Neural cell (in vitro differentiated cells): ENCODE measurements at regions not wholly inside any gene's neighbourhood (a gene's known extent, or its start where the extent isn't known, plus 50 kb on each side); places are given as distances from the start of the nearest gene placed in this dataset.
"Not testable (repeated sequence)": the region's sequence is repeated elsewhere in the genome, so short reads cannot be mapped to it uniquely, and the experiment has no call there.

Experiments
- H2AFZ ChIP-seq: fragments of 200-600, 300-800 bp; sonication (generic), shearing (Covaris generic); 2 replicates; pipeline ENCODE4 v1.6.0; 2014; ENCODE audit warnings: low read depth, mild to moderate bottlenecking, antibody characterized with exemption, low read length, moderate library complexity
- H3F3A ChIP-seq: fragments of 200-600 bp; shearing (Covaris generic); 2 replicates; pipeline ENCODE4 v1.6.1; 2016; ENCODE audit warnings: mild to moderate bottlenecking, moderate library complexity, mixed read lengths, antibody characterized with exemption, low read length; ENCODE audit not compliant: insufficient read depth, poor library complexity, severe bottlenecking
- H3K27ac ChIP-seq: fragments of 200-600, 300-800 bp; sonication (generic), shearing (Covaris generic); 2 replicates; pipeline ENCODE4 v1.5.1; 2014; ENCODE audit warnings: mild to moderate bottlenecking, low read length, moderate library complexity
- H3K27me3 ChIP-seq: fragments of 300-800, 200-600 bp; sonication (generic), shearing (Covaris generic); 2 replicates; pipeline ENCODE4 v1.6.0; 2014; ENCODE audit warnings: mild to moderate bottlenecking, low read depth, low read length, moderate library complexity; ENCODE audit not compliant: insufficient read depth
- H3K36me3 ChIP-seq: fragments of 300-800, 200-600 bp; sonication (generic), shearing (Covaris generic); 2 replicates; pipeline ENCODE4 v1.5.1; 2014; ENCODE audit warnings: mild to moderate bottlenecking, antibody characterized with exemption, low read length, moderate library complexity; ENCODE audit not compliant: insufficient read depth
- H3K4me2 ChIP-seq: fragments of 300-800, 200-600 bp; sonication (generic), shearing (Covaris generic); 2 replicates; pipeline ENCODE4 v1.6.0; 2014; ENCODE audit warnings: mild to moderate bottlenecking, low read length
- H3K4me3 ChIP-seq: fragments of 300-800, 200-600 bp; sonication (generic), shearing (Covaris generic); 2 replicates; pipeline ENCODE4 v1.5.1; 2014; ENCODE audit warnings: mild to moderate bottlenecking, low read length, moderate library complexity
- H3K79me2 ChIP-seq: fragments of 200-600 bp; shearing (Covaris generic); replicated peaks from 2 replicates; pipeline ENCODE4 v1.6.0; 2014; ENCODE audit warnings: mild to moderate bottlenecking, low read length, moderate library complexity; ENCODE audit not compliant: insufficient read depth
- H3K9ac ChIP-seq: fragments of 300-800, 200-600 bp; sonication (generic), shearing (Covaris generic); 2 replicates; pipeline ENCODE4 v1.6.1; 2016; ENCODE audit warnings: mild to moderate bottlenecking, low read length, mixed read lengths
- H3K9me2 ChIP-seq: fragments of 200-600 bp; shearing (Covaris generic); 2 replicates; pipeline ENCODE4 v1.6.1; 2016; ENCODE audit warnings: mild to moderate bottlenecking, low read length, mixed read lengths; ENCODE audit not compliant: insufficient read depth
- H3K9me3 ChIP-seq: fragments of 200-600, 300-800 bp; sonication (generic), shearing (Covaris generic); 2 replicates; pipeline ENCODE4 v1.6.1; 2016; ENCODE audit warnings: mild to moderate bottlenecking, mixed run types, low read length, moderate library complexity, mixed read lengths
- H4K20me1 ChIP-seq: fragments of 200-600 bp; shearing (Covaris generic); 2 replicates; pipeline ENCODE4 v1.6.1; 2016; ENCODE audit warnings: mild to moderate bottlenecking, mixed run types; ENCODE audit not compliant: insufficient read depth
- EP300 ChIP-seq: fragments of 450-650 bp; conservative IDR thresholded peaks from 2 replicates; pipeline ENCODE4 v1.6.1; 2014; ENCODE audit warnings: antibody characterized with exemption, mild to moderate bottlenecking, moderate library complexity; ENCODE audit not compliant: poor library complexity, severe bottlenecking
- MXI1 ChIP-seq: fragments of 450-650 bp; conservative IDR thresholded peaks from 2 replicates; pipeline ENCODE4 v1.6.1; 2014; ENCODE audit warnings: antibody characterized with exemption, mild to moderate bottlenecking; ENCODE audit not compliant: poor library complexity, severe bottlenecking
- POLR2AphosphoS5 ChIP-seq: IDR thresholded peaks from 2 replicates; pipeline ENCODE4 v1.6.1; 2012
- RAD21 ChIP-seq: fragments of 450-650 bp; conservative IDR thresholded peaks from 2 replicates; pipeline ENCODE4 v1.6.1; 2014; ENCODE audit warnings: antibody characterized with exemption, mild to moderate bottlenecking, moderate library complexity
- SMC3 ChIP-seq: fragments of 450-650 bp; conservative IDR thresholded peaks from 2 replicates; pipeline ENCODE4 v1.6.1; 2014; ENCODE audit warnings: antibody characterized with exemption, mild to moderate bottlenecking, moderate library complexity; ENCODE audit not compliant: poor library complexity
- TAF1 ChIP-seq: IDR thresholded peaks from 2 replicates; pipeline ENCODE4 v1.6.1; 2012; ENCODE audit warnings: low read depth
- TF ChIP-seq, protein P1 (sequence below): fragments of 450-650 bp; IDR thresholded peaks from 2 replicates; pipeline ENCODE4 v1.5.1; 2014; ENCODE audit warnings: antibody characterized with exemption, mild to moderate bottlenecking, moderate library complexity; ENCODE audit not compliant: poor library complexity, severe bottlenecking
- TF ChIP-seq, protein P2 (sequence below): IDR thresholded peaks from 2 replicates; pipeline ENCODE4 v1.6.1; 2012; ENCODE audit warnings: borderline replicate concordance

- Histone ChIP-seq H3F3A (no peaks in the 10 kb centered on the region), H3K4me3 (no peak overlapping the region), H3K4me2 (no peak overlapping the region), H3K79me2 (no peaks in the 10 kb centered on the region), H3K27ac (no peak overlapping the region), H3K36me3 (no peaks in the 10 kb centered on the region), H3K9ac (no peak overlapping the region), H3K9me3 (no peaks in the 10 kb centered on the region), H4K20me1 (no peaks in the 10 kb centered on the region), H2AFZ (no peak overlapping the region), H3K9me2 (no peaks in the 10 kb centered on the region), H3K27me3 (no peaks in the 10 kb centered on the region)
- no peak for TF ChIP-seq POLR2AphosphoS5
- TF ChIP-seq, protein P1, sequence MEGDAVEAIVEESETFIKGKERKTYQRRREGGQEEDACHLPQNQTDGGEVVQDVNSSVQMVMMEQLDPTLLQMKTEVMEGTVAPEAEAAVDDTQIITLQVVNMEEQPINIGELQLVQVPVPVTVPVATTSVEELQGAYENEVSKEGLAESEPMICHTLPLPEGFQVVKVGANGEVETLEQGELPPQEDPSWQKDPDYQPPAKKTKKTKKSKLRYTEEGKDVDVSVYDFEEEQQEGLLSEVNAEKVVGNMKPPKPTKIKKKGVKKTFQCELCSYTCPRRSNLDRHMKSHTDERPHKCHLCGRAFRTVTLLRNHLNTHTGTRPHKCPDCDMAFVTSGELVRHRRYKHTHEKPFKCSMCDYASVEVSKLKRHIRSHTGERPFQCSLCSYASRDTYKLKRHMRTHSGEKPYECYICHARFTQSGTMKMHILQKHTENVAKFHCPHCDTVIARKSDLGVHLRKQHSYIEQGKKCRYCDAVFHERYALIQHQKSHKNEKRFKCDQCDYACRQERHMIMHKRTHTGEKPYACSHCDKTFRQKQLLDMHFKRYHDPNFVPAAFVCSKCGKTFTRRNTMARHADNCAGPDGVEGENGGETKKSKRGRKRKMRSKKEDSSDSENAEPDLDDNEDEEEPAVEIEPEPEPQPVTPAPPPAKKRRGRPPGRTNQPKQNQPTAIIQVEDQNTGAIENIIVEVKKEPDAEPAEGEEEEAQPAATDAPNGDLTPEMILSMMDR: no peak
Measured at GRCh38 chr6:169115632-169116031, 138.0 kb downstream of the THBS2 start.

GRCh38 chr6:169114632-169115031, 139.0 kb downstream of the THBS2 start:
- H2AFZ ChIP-seq, H3K27me3 ChIP-seq, H3K79me2 ChIP-seq, H3K4me2 ChIP-seq, H3K9me2 ChIP-seq, H3K4me3 ChIP-seq, H3K27ac ChIP-seq, H3K36me3 ChIP-seq, H4K20me1 ChIP-seq, H3F3A ChIP-seq, H3K9ac ChIP-seq, H3K9me3 ChIP-seq: not testable (repeated sequence)

- no peaks in the 10 kb centered on the region for H3K79me2 ChIP-seq
- H3K4me2 ChIP-seq: no peak overlapping the region
- no peaks in the 10 kb centered on the region for H3K36me3 ChIP-seq
- TF ChIP-seq POLR2AphosphoS5: no peak
- no peak for TF ChIP-seq TAF1
- no peak for TF ChIP-seq RAD21
- no peak overlapping the region for H3K27ac ChIP-seq
- H4K20me1 ChIP-seq: no peaks in the 10 kb centered on the region
- no peak overlapping the region for H3K9ac ChIP-seq
- H2AFZ ChIP-seq: no peak overlapping the region
- no peaks in the 10 kb centered on the region for H3K9me3 ChIP-seq
- no peaks in the 10 kb centered on the region for H3F3A ChIP-seq
- H3K4me3 ChIP-seq: no peak overlapping the region
- H3K9me2 ChIP-seq: no peaks in the 10 kb centered on the region
- no peaks in the 10 kb centered on the region for H3K27me3 ChIP-seq
Measured at GRCh38 chr6:169112483-169113320, 140.9 kb downstream of the THBS2 start.

- H3K4me3 ChIP-seq: no peak overlapping the region
- no peaks in the 10 kb centered on the region for H3K79me2 ChIP-seq
- H2AFZ ChIP-seq: no peak overlapping the region
Measured at GRCh38 chr6:169111203-169111602, 142.4 kb downstream of the THBS2 start.

More at GRCh38 chr6:169111203-169111602, 142.4 kb downstream of the THBS2 start:
- H3K9me3 ChIP-seq: no peaks in the 10 kb centered on the region
- no peak for TF ChIP-seq MXI1
- TF ChIP-seq EP300: no peak
- TF ChIP-seq, protein P2, sequence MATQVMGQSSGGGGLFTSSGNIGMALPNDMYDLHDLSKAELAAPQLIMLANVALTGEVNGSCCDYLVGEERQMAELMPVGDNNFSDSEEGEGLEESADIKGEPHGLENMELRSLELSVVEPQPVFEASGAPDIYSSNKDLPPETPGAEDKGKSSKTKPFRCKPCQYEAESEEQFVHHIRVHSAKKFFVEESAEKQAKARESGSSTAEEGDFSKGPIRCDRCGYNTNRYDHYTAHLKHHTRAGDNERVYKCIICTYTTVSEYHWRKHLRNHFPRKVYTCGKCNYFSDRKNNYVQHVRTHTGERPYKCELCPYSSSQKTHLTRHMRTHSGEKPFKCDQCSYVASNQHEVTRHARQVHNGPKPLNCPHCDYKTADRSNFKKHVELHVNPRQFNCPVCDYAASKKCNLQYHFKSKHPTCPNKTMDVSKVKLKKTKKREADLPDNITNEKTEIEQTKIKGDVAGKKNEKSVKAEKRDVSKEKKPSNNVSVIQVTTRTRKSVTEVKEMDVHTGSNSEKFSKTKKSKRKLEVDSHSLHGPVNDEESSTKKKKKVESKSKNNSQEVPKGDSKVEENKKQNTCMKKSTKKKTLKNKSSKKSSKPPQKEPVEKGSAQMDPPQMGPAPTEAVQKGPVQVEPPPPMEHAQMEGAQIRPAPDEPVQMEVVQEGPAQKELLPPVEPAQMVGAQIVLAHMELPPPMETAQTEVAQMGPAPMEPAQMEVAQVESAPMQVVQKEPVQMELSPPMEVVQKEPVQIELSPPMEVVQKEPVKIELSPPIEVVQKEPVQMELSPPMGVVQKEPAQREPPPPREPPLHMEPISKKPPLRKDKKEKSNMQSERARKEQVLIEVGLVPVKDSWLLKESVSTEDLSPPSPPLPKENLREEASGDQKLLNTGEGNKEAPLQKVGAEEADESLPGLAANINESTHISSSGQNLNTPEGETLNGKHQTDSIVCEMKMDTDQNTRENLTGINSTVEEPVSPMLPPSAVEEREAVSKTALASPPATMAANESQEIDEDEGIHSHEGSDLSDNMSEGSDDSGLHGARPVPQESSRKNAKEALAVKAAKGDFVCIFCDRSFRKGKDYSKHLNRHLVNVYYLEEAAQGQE: no peak
- TF ChIP-seq SMC3: no peak
- TF ChIP-seq RAD21: no peak
- no peak overlapping the region for H3K27ac ChIP-seq
- H3K9me2 ChIP-seq: no peaks in the 10 kb centered on the region
- H3K36me3 ChIP-seq: no peaks in the 10 kb centered on the region
- H3K27me3 ChIP-seq: no peaks in the 10 kb centered on the region
- H3K9ac ChIP-seq: no peak overlapping the region
- no peaks in the 10 kb centered on the region for H4K20me1 ChIP-seq
- H3K4me2 ChIP-seq: no peak overlapping the region
- no peaks in the 10 kb centered on the region for H3F3A ChIP-seq
